ENCODE measurements at regions not wholly inside any gene's neighbourhood (a gene's known extent, or its start where the extent isn't known, plus 50 kb on each side); places are given as distances from the start of the nearest gene placed in this dataset.

GRCh38 chr2:145156199-145156598 is 636.3 kb upstream of the ZEB2 start:
- DNase-seq (no peak), ATAC-seq (no peak)
- peaks cover 8% of the 10 kb centered on the region for H3K9me3 Mint-ChIP-seq
- H3K27ac Mint-ChIP-seq = no peak overlapping the region
- no peaks in the 10 kb centered on the region for H3K27me3 Mint-ChIP-seq
- no peaks in the 10 kb centered on the region for H3K36me3 Mint-ChIP-seq (ENCODE audit: low read depth)
- H3K4me3 Mint-ChIP-seq = no peak overlapping the region
- no peaks in the 10 kb centered on the region for H3K4me1 Mint-ChIP-seq

GRCh38 chr2:145155196-145155595 is 635.3 kb upstream of the ZEB2 start:
- Mint-ChIP-seq H3K4me3 (no peak overlapping the region), H3K9me3 (peaks cover 8% of the 10 kb centered on the region), H3K36me3 (ENCODE audit: low read depth) (no peaks in the 10 kb centered on the region), H3K27ac (no peak overlapping the region), H3K4me1 (no peaks in the 10 kb centered on the region), H3K27me3 (no peaks in the 10 kb centered on the region)
- no peak for ATAC-seq
- DNase-seq = no peak

DNA sequence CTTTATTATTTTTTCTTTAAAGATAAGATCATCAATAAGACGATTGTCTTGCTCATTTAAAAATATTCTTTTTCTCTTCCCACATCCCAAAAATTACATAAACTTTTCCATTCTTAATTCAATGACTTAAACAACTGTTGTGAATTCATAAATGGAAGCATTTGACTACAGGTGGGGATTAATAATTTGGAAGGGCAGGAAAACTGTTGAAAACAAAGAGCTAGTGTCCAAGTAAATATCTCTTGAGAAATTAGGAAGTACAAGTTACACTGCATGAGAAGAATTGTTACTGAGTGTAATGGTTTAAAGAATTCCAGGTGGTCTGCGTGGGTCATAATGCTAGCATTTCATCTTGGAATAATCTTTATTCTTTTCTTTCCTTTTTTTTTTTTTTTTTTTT is 634.8 kb upstream of the ZEB2 start:
- H3K4me3 Mint-ChIP-seq = no peak overlapping the region
- ATAC-seq = no peak
- H3K4me1 Mint-ChIP-seq = no peaks in the 10 kb centered on the region
- no peak overlapping the region for H3K27ac Mint-ChIP-seq
- no peaks in the 10 kb centered on the region for H3K27me3 Mint-ChIP-seq
- no peak for DNase-seq
- peaks cover 8% of the 10 kb centered on the region for H3K9me3 Mint-ChIP-seq
- H3K36me3 Mint-ChIP-seq (ENCODE audit: low read depth) = no peaks in the 10 kb centered on the region

DNA sequence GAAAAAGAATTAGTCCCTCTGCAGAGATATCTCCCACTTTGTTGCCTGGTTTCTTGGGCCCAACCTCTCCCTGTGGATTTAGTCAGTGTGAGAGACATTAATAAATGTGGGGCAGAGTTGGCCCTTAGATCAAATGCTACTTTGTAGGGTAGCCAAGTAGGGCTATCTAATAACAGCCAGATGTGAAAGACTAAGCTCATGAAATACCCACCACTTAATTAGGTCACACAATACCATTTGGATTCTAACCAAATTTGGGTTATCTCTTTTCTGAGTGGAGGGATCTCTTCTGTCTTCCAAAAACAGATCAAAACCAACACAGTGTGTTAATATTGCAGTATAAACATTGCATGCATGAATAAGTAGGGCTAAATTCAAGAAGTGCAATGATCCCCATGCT is 626.8 kb upstream of the ZEB2 start:
- ATAC-seq = no peak
- H3K27ac Mint-ChIP-seq = no peak overlapping the region
- no peaks in the 10 kb centered on the region for H3K27me3 Mint-ChIP-seq
- H3K36me3 Mint-ChIP-seq (ENCODE audit: low read depth) = no peaks in the 10 kb centered on the region
- H3K9me3 Mint-ChIP-seq = no peaks in the 10 kb centered on the region
- DNase-seq = no peak
- no peak overlapping the region for H3K4me3 Mint-ChIP-seq
- H3K4me1 Mint-ChIP-seq = no peaks in the 10 kb centered on the region

DNA sequence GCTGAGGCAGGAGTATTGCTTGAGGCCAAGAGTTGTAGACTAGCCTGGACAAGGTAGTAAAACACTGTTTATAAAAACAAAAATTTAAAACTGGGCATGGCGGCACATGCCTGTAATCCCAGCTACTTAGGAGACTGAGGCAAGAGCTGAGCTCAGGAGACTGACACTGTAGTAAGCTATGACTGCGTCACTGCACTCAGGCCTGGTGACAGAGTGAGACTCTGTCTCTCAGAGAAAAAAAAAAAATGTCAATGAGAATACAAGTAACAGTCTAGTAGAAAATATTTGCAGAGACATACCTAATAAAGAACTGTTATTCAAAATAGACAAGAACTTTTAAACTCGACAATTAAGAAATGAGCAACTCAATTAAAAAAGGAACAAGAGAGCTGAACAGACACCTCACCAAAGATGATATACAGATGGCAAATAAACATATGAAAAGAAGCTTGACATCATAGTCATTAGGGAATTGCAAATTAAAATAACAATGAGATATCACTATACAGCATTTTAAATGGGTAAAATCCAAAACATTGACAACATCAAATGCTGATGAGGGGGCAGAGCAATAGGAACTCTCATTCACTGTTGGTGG is 624.3 kb upstream of the ZEB2 start:
- H3K4me1 Mint-ChIP-seq = no peaks in the 10 kb centered on the region
- no peak overlapping the region for H3K27ac Mint-ChIP-seq
- ATAC-seq (no peak), DNase-seq (no peak)
- no peaks in the 10 kb centered on the region for H3K27me3 Mint-ChIP-seq
- no peaks in the 10 kb centered on the region for H3K9me3 Mint-ChIP-seq
- H3K36me3 Mint-ChIP-seq (ENCODE audit: low read depth) = no peaks in the 10 kb centered on the region
- no peak overlapping the region for H3K4me3 Mint-ChIP-seq

DNA sequence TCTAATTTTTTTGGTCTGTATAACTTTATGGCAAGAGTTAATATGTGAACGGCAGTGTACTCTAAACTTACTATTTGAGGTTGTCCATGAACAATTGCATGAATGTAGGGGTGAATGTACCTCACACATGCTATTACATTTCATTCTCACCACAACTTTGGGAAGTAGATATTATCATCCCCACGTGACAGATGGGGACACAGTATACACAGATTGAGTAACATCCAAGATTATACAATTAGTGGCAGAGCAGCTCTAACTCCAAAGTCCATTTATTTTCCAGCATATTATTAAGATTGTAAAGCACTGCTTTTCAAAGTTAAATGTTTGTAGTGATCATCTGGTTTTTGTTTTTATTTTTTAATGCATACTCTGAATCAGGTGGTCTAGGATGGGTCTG is 622.1 kb upstream of the ZEB2 start:
- H3K27me3 Mint-ChIP-seq = no peaks in the 10 kb centered on the region
- no peaks in the 10 kb centered on the region for H3K4me1 Mint-ChIP-seq
- ATAC-seq = no peak
- no peaks in the 10 kb centered on the region for H3K36me3 Mint-ChIP-seq (ENCODE audit: low read depth)
- no peak overlapping the region for H3K27ac Mint-ChIP-seq
- H3K4me3 Mint-ChIP-seq = no peak overlapping the region
- DNase-seq = no peak
- no peaks in the 10 kb centered on the region for H3K9me3 Mint-ChIP-seq

- H3K36me3 Mint-ChIP-seq (ENCODE audit: low read depth) = no peaks in the 10 kb centered on the region
- ATAC-seq = no peak
Observed at GRCh38 chr2:145140658-145141057, 620.7 kb upstream of the ZEB2 start.

GRCh38 chr2:145138626-145139025 is 618.7 kb upstream of the ZEB2 start:
- ATAC-seq = no peak
- H3K27me3 Mint-ChIP-seq = no peaks in the 10 kb centered on the region
- peaks cover 6% of the 10 kb centered on the region for H3K9me3 Mint-ChIP-seq
- H3K4me1 Mint-ChIP-seq = no peaks in the 10 kb centered on the region
- no peak for DNase-seq
- no peak overlapping the region for H3K27ac Mint-ChIP-seq
- H3K4me3 Mint-ChIP-seq = no peak overlapping the region
- no peaks in the 10 kb centered on the region for H3K36me3 Mint-ChIP-seq (ENCODE audit: low read depth)

More at GRCh38 chr2:145140658-145141057, 620.7 kb upstream of the ZEB2 start:
- Mint-ChIP-seq H3K9me3 (peaks cover 6% of the 10 kb centered on the region), H3K4me3 (no peak overlapping the region), H3K27me3 (no peaks in the 10 kb centered on the region), H3K27ac (no peak overlapping the region), H3K4me1 (no peaks in the 10 kb centered on the region)
- no peak for DNase-seq

- no peaks in the 10 kb centered on the region for H3K36me3 Mint-ChIP-seq (ENCODE audit: low read depth)
- ATAC-seq (no peak), DNase-seq (no peak)
- H3K9me3 Mint-ChIP-seq = peaks cover 6% of the 10 kb centered on the region
- no peaks in the 10 kb centered on the region for H3K27me3 Mint-ChIP-seq
- H3K27ac Mint-ChIP-seq = no peak overlapping the region
- no peaks in the 10 kb centered on the region for H3K4me1 Mint-ChIP-seq
- no peak overlapping the region for H3K4me3 Mint-ChIP-seq
Observed at GRCh38 chr2:145137901-145138300, 618.0 kb upstream of the ZEB2 start.

DNA sequence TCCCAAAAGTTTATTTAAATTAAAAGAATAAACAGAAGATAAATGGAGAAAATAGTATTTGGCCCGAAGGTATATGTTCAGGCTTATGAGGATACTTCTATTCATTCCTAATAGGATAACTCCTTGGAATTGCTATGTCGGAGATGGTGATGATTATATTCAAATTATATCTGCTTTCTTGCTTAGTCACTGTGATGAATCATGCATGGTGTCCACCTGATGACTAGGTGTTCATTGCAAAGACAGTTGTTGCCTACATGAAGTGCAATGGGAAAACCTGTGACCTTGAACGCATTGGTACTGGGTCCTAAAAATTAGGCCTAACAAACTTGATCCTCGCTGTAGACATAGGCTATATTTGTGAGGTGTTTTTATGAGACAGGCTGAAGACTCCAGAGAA is 617.3 kb upstream of the ZEB2 start:
- H3K27ac Mint-ChIP-seq = no peak overlapping the region

DNA sequence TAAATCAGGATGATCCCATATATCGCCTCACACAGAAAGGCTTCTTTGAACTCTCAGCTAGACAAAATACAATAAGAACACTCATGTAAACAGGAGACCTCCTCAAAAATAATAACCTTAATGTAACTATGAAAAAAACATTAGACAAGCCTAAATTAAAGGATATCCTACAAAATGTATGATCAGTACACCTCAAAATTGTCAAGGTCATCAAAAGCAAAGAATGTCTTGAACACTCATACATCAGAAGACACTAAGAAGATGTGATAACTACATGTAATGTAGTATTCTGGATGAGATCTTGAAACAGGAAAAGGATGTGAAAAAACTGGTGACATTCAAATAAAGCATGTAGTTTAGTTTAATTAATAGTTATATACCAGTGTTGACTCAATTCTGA is 616.8 kb upstream of the ZEB2 start:
- Mint-ChIP-seq H3K4me1 (no peaks in the 10 kb centered on the region), H3K9me3 (peaks cover 6% of the 10 kb centered on the region), H3K36me3 (ENCODE audit: low read depth) (no peaks in the 10 kb centered on the region), H3K27me3 (no peaks in the 10 kb centered on the region), H3K27ac (no peak overlapping the region), H3K4me3 (no peak overlapping the region)
- ATAC-seq (no peak), DNase-seq (no peak)

More for the DNA sequence above, 617.3 kb upstream of the ZEB2 start:
- Mint-ChIP-seq H3K4me3 (no peak overlapping the region), H3K4me1 (no peaks in the 10 kb centered on the region), H3K9me3 (peaks cover 6% of the 10 kb centered on the region), H3K36me3 (ENCODE audit: low read depth) (no peaks in the 10 kb centered on the region), H3K27me3 (no peaks in the 10 kb centered on the region)
- DNase-seq (no peak), ATAC-seq (no peak)

- no peaks in the 10 kb centered on the region for H3K36me3 Mint-ChIP-seq (ENCODE audit: low read depth)
- no peaks in the 10 kb centered on the region for H3K27me3 Mint-ChIP-seq
- no peak overlapping the region for H3K27ac Mint-ChIP-seq
- DNase-seq (no peak), ATAC-seq (no peak)
- no peaks in the 10 kb centered on the region for H3K9me3 Mint-ChIP-seq
- H3K4me1 Mint-ChIP-seq = no peaks in the 10 kb centered on the region
- H3K4me3 Mint-ChIP-seq = no peak overlapping the region
Observed at GRCh38 chr2:145126146-145126545, 606.2 kb upstream of the ZEB2 start.

DNA sequence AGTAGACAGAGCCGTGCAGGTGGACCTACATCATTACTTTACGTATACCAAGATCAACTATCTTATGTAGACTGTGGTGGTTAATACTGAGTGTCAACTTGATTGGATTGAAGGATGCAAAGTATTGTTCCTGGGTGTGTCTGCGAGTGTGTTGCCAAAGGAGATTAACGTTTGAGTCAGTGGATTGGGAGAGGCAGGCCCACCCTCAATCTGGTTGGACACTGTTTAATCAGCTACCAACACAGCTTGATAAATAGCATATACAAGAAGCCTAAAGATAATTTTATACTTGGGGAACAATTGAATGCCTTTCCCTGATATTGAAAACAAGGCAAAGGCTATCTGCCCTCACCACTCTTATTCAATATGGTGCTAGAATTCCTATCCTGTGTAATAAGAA is 604.2 kb upstream of the ZEB2 start:
- H3K36me3 Mint-ChIP-seq (ENCODE audit: low read depth) = no peaks in the 10 kb centered on the region
- peaks cover 5% of the 10 kb centered on the region for H3K9me3 Mint-ChIP-seq
- DNase-seq (no peak), ATAC-seq (no peak)
- H3K4me3 Mint-ChIP-seq = no peak overlapping the region
- H3K4me1 Mint-ChIP-seq = no peaks in the 10 kb centered on the region
- no peaks in the 10 kb centered on the region for H3K27me3 Mint-ChIP-seq
- no peak overlapping the region for H3K27ac Mint-ChIP-seq

DNA sequence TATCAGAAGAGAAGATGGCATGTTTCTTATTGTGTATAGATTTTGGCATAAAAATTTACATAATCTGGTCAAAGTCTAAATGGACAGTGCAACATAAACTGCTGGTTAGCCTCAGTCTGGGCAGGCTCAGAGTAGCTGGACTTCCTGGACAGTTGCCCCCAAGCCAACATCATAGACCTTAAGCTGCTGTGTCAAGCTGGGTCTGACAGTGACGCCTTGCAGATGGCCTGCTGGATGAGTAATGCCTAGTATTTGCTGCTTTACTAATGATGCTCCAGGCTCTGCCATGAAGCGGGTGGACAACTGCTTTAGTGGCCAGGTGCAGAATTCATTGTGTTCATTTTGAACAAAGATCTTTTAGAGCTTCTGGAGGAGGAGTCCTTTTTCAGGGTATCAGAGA is 603.7 kb upstream of the ZEB2 start:
- Mint-ChIP-seq H3K4me3 (no peak overlapping the region), H3K36me3 (ENCODE audit: low read depth) (no peaks in the 10 kb centered on the region), H3K27me3 (no peaks in the 10 kb centered on the region), H3K9me3 (peaks cover 5% of the 10 kb centered on the region), H3K27ac (no peak overlapping the region), H3K4me1 (no peaks in the 10 kb centered on the region)
- ATAC-seq (no peak), DNase-seq (no peak)

- H3K36me3 Mint-ChIP-seq (ENCODE audit: low read depth) = no peaks in the 10 kb centered on the region
- no peaks in the 10 kb centered on the region for H3K4me1 Mint-ChIP-seq
- ATAC-seq = no peak
- DNase-seq = no peak
- H3K9me3 Mint-ChIP-seq = peaks cover 5% of the 10 kb centered on the region
- no peak overlapping the region for H3K27ac Mint-ChIP-seq
- no peak overlapping the region for H3K4me3 Mint-ChIP-seq
- no peaks in the 10 kb centered on the region for H3K27me3 Mint-ChIP-seq
Observed at GRCh38 chr2:145119225-145119624, 599.3 kb upstream of the ZEB2 start.
